ENCODE measurements at regions not wholly inside any gene's neighbourhood (a gene's known extent, or its start where the extent isn't known, plus 50 kb on each side); places are given as distances from the start of the nearest gene placed in this dataset.
"Not testable (repeated sequence)": the region's sequence is repeated elsewhere in the genome, so short reads cannot be mapped to it uniquely, and the experiment has no call there.

- Histone ChIP-seq H3K4me3 (no peak overlapping the region), H3K36me3 (no peaks in the 10 kb centered on the region), H3K4me1 (no peaks in the 10 kb centered on the region), H3K27ac (no peak overlapping the region), H3K9me3 (no peaks in the 10 kb centered on the region), H3K27me3 (no peaks in the 10 kb centered on the region)
- no peak for DNase-seq (ENCODE audit: low spot score in 2 of 2)
- TF ChIP-seq POLR2AphosphoS5 (IDR thresholded peaks at IDR 0.05) (no peak), POLR2A (IDR thresholded peaks at IDR 0.05) (no peak), CTCF (IDR thresholded peaks at IDR 0.05) (no peak), EP300 (IDR thresholded peaks at IDR 0.05) (no peak)
These were observed 448.9 kb upstream of the MEIS1 start for GRCh38 chr2:65985986-65986385.

- Histone ChIP-seq H3K27me3 (no peaks in the 10 kb centered on the region), H3K36me3 (no peaks in the 10 kb centered on the region), H3K9me3 (no peaks in the 10 kb centered on the region), H3K27ac (no peak overlapping the region), H3K4me1 (no peaks in the 10 kb centered on the region), H3K4me3 (no peak overlapping the region)
- DNase-seq (ENCODE audit: low spot score in 2 of 2): no peak
- TF ChIP-seq EP300 (IDR thresholded peaks at IDR 0.05) (no peak), POLR2AphosphoS5 (IDR thresholded peaks at IDR 0.05) (no peak), CTCF (IDR thresholded peaks at IDR 0.05) (no peak), POLR2A (IDR thresholded peaks at IDR 0.05) (no peak)
- 88% methylated on average over 1 of the region's 1 CpG for WGBS
These were observed 454.4 kb upstream of the MEIS1 start for GRCh38 chr2:65980531-65980930.

GRCh38 chr2:65979446-65979845 lies 455.5 kb upstream of the MEIS1 start:
- no peaks in the 10 kb centered on the region for H3K36me3 ChIP-seq
- H3K4me1 ChIP-seq: no peaks in the 10 kb centered on the region
- H3K27ac ChIP-seq: no peak overlapping the region
- DNase-seq (ENCODE audit: low spot score in 2 of 2): no peak
- H3K4me3 ChIP-seq: no peak overlapping the region
- no peaks in the 10 kb centered on the region for H3K9me3 ChIP-seq
- 42% methylated on average over 7 of the region's 7 CpGs for WGBS
- no peaks in the 10 kb centered on the region for H3K27me3 ChIP-seq
- no peak for TF ChIP-seq CTCF (IDR thresholded peaks at IDR 0.05)
- no peak for TF ChIP-seq POLR2AphosphoS5 (IDR thresholded peaks at IDR 0.05)
- no peak for TF ChIP-seq EP300 (IDR thresholded peaks at IDR 0.05)
- TF ChIP-seq POLR2A (IDR thresholded peaks at IDR 0.05): no peak

- WGBS: 95% methylated on average over 3 of the region's 3 CpGs
- no peaks in the 10 kb centered on the region for H3K9me3 ChIP-seq
- no peaks in the 10 kb centered on the region for H3K27me3 ChIP-seq
- H3K27ac ChIP-seq: no peak overlapping the region
- H3K36me3 ChIP-seq: no peaks in the 10 kb centered on the region
- no peaks in the 10 kb centered on the region for H3K4me1 ChIP-seq
- TF ChIP-seq CTCF (IDR thresholded peaks at IDR 0.05) (no peak), EP300 (IDR thresholded peaks at IDR 0.05) (no peak), POLR2AphosphoS5 (IDR thresholded peaks at IDR 0.05) (no peak), POLR2A (IDR thresholded peaks at IDR 0.05) (no peak)
- no peak overlapping the region for H3K4me3 ChIP-seq
- DNase-seq (ENCODE audit: low spot score in 2 of 2): no peak
These were observed 460.7 kb upstream of the MEIS1 start for GRCh38 chr2:65974067-65974723.

- no peaks in the 10 kb centered on the region for H3K27me3 ChIP-seq
- H3K27ac ChIP-seq: no peak overlapping the region
- H3K4me3 ChIP-seq: no peak overlapping the region
- TF ChIP-seq EP300 (IDR thresholded peaks at IDR 0.05): no peak
- TF ChIP-seq CTCF (IDR thresholded peaks at IDR 0.05): no peak
- no peak for TF ChIP-seq POLR2AphosphoS5 (IDR thresholded peaks at IDR 0.05)
- no peak for TF ChIP-seq POLR2A (IDR thresholded peaks at IDR 0.05)
- no peaks in the 10 kb centered on the region for H3K9me3 ChIP-seq
- no peaks in the 10 kb centered on the region for H3K4me1 ChIP-seq
- no peaks in the 10 kb centered on the region for H3K36me3 ChIP-seq
- WGBS: 55% methylated on average over 3 of the region's 3 CpGs
- no peak for DNase-seq (ENCODE audit: low spot score in 2 of 2)
These were observed 465.8 kb upstream of the MEIS1 start for GRCh38 chr2:65969161-65969560.

GRCh38 chr2:65963303-65963702 lies 471.6 kb upstream of the MEIS1 start:
- not testable (repeated sequence) for H3K27ac ChIP-seq; H3K36me3 ChIP-seq; H3K4me1 ChIP-seq; H3K4me3 ChIP-seq; H3K9me3 ChIP-seq; H3K27me3 ChIP-seq; DNase-seq (ENCODE audit: low spot score in 2 of 2)
- 88% methylated on average over 4 of the region's 5 CpGs for WGBS

All from suprapubic skin (tissue), 4 donors.